ENCODE measurements at regions not wholly inside any gene's neighbourhood (a gene's known extent, or its start where the extent isn't known, plus 50 kb on each side); places are given as distances from the start of the nearest gene placed in this dataset.

- TF ChIP-seq CTCF (IDR thresholded peaks at IDR 0.05 in 8 of 11, conservative IDR thresholded peaks at IDR 0.05 in 3 of 11) (no peak), POLR2A (IDR thresholded peaks at IDR 0.05) (no peak), POLR2AphosphoS5 (IDR thresholded peaks at IDR 0.05) (no peak)
These were observed 155.8 kb downstream of the SH3BP4 start for GRCh38 chr2:235107640-235107951.

All from spleen (tissue), 7 donors.